AG09319 (cell line): ENCODE measurements at regions not wholly inside any gene's neighbourhood (a gene's known extent, or its start where the extent isn't known, plus 50 kb on each side); places are given as distances from the start of the nearest gene placed in this dataset.

Experiments used
- DNase-seq: peaks from one replicate; pipeline ENCODE4 v3.0.0-alpha.2; 2010; ENCODE audit warnings: low read depth; ENCODE audit errors: extremely low read depth
- CTCF ChIP-seq: IDR thresholded peaks from 2 replicates; pipeline ENCODE4 v1.5.1; 2011; ENCODE audit warnings: low read depth, mild to moderate bottlenecking, inconsistent platforms, low read length, moderate library complexity

DNA sequence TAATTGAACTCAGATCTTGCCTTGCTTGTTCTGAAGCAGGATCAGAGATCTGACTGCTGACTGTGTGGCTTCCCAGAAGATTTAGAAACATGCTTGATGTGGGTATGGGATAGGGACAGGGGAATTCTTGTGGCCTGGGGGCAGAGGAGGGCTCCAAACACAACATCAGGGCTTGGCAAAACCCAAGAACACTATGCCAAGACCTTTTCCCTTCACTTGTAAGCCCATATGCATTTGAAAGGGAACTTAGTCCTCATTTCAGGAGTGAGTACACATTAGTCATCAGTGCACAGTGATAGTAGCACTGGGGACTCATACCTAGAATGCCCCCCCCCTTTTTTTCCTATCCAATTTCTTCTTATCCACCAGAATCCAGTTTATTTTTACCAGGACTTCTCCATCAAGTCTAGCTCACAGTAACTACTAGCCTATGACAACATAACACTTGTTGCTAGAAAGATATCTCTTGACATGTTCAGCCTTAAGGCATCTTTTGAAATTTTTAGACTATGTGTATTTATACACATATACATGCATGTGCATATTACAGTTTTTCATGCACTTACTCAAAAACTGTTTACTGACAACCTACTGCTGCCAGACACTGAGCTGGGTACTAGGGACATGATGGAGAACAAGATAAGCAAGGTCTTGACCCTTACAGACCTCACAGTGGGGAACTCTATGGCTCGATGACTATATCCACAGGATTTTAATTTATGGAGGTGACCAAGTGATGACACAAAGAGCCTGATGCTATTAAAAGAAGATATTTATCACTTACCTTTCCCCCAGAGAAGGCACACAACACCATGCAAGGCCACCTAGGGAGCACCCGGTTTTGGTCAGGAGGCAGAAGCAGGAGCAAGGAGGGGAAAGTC, 158.3 kb upstream of the MAP3K1 start:
- TF ChIP-seq CTCF = no peak

DNA sequence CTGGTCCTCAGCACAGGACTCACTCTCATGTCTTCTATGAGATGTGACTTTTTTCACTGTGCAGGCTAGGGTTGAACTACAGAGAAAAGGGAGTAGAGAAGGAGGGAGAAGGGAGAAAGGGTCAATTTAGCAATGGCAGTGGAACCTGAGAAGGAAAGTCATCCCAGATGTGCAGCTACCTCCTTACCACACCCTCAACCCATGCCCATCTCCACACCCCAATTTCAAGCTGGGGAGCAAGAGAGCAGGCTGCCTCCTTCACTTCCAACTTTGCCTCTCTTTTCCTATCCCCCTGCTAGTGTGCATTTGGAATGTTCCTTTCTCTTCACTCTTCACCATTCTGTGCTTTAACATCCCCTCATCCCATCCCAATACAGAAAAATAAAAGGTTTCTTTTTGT, 163.5 kb upstream of the MAP3K1 start:
- TF ChIP-seq CTCF = no peak
- no peak for DNase-seq

More for the DNA sequence above, 158.3 kb upstream of the MAP3K1 start:
- no peak for DNase-seq

- DNase-seq = no peak
- TF ChIP-seq CTCF = no peak
Observed at GRCh38 chr5:56650386-56650785, 165.0 kb upstream of the MAP3K1 start.

DNA sequence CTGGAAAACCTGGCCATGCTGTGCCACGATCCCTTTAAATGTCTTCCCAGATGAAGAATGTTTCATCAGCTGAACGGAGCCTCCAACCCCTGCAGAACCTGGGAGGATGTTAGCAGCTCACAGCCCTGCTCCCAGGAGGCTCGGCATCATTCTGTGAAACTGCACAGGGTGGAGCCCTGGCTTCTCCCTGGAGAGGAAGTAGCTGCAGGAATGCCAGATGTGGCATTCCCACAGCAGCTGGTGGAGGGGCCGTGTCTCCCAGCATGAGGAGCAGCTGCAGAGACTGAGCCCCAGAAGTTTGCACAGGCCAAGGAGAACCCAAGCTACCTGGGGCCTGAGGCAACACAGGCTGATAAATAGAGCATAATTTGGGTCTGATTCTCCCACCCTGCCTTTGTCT, 165.8 kb upstream of the MAP3K1 start:
- no peak for DNase-seq
- TF ChIP-seq CTCF = no peak

GRCh38 chr5:56648460-56649034, 166.8 kb upstream of the MAP3K1 start:
- no peak for TF ChIP-seq CTCF
- no peak for DNase-seq

- DNase-seq = no peak
- no peak for TF ChIP-seq CTCF
Observed at GRCh38 chr5:56647099-56647850, 168.1 kb upstream of the MAP3K1 start.
